IgD-negative memory B cell (primary cell): ENCODE measurements at regions not wholly inside any gene's neighbourhood (a gene's known extent, or its start where the extent isn't known, plus 50 kb on each side); places are given as distances from the start of the nearest gene placed in this dataset.
A peak's percentile ranks its signal among the peaks of the same experiment; 100 is the strongest.
"Not testable (repeated sequence)": the region's sequence is repeated elsewhere in the genome, so short reads cannot be mapped to it uniquely, and the experiment has no call there.

Source experiments
- H3K27ac Mint-ChIP-seq, 3 donors: one replicate each; pipeline ENCODE4 v1.8.0; 2020 to 2022; ENCODE audit warnings: mild to moderate bottlenecking in 3 of 3, mixed read lengths in 3 of 3, moderate library complexity in 1 of 3
- H3K27me3 Mint-ChIP-seq: one replicate; pipeline ENCODE4 v1.8.0; 2021; ENCODE audit warnings: mixed read lengths
- H3K36me3 Mint-ChIP-seq: one replicate; pipeline ENCODE4 v1.8.0; 2020; ENCODE audit warnings: mild to moderate bottlenecking, mixed read lengths
- H3K4me1 Mint-ChIP-seq, 3 donors: one replicate each; pipeline ENCODE4 v1.8.0; 2020 to 2022; ENCODE audit warnings: mixed read lengths in 3 of 3, mild to moderate bottlenecking in 1 of 3
- H3K4me3 Mint-ChIP-seq, 4 donors: one replicate each; pipeline ENCODE4 v1.8.0; 2020 to 2022; ENCODE audit warnings: mild to moderate bottlenecking in 4 of 4, mixed read lengths in 4 of 4, moderate library complexity in 3 of 4
- H3K9me3 Mint-ChIP-seq, 3 donors: one replicate each; pipeline ENCODE4 v1.8.0; 2020 to 2021; ENCODE audit warnings: mixed read lengths in 3 of 3, mild to moderate bottlenecking in 1 of 3

DNA sequence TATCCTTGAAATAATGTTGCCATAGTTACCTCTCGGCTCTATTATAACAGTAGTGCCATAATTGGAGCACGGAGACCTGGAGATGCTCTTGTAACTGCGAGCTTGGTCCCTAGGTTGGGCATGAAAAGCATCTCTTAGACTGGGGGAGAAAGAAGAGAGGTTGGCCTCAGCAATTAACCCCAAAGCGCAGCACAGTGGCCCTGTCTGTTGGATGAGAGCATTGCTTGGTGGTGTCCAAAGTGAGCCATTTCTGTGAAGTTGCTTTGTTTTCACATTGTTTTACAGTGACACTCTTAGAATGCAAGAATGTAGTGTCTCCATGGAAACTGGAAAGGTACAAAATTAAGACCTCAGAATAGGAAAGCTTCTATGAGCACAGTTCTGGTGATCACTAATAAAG lies 660.7 kb upstream of the EEF2KMT start:
- Mint-ChIP-seq H3K27ac (no peak overlapping the region), H3K27me3 (no peaks in the 10 kb centered on the region), H3K36me3 (no peaks in the 10 kb centered on the region), H3K4me3 (no peak overlapping the region), H3K9me3 (peaks cover 4 to 14% (median 5%) of the 10 kb centered on the region in 3 donors), H3K4me1 (no peaks in the 10 kb centered on the region)

DNA sequence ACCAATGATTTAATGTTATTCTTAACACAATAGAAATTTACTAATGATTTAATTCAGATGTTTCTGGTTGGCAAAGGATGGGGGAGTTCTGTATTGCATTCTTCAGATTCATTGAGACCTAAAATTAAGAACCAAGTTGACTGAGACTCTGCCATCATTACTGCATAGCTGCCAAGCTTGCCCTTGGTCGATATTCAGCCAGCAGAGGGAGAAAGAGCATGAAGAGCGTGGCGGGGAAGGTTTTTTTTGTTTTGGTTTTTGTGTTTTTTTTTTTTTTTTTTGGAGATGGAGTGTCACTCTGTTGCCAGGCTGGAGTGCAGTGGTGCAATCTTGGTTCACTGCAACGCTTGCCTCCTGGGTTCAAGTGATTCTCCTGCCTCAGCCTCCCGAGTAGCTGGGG lies 659.4 kb upstream of the EEF2KMT start:
- Mint-ChIP-seq H3K36me3 (no peaks in the 10 kb centered on the region), H3K9me3 (peaks cover 4 to 12% (median 5%) of the 10 kb centered on the region in 3 donors), H3K27ac (no peak overlapping the region), H3K4me3 (no peak overlapping the region), H3K4me1 (no peaks in the 10 kb centered on the region), H3K27me3 (no peaks in the 10 kb centered on the region)

DNA sequence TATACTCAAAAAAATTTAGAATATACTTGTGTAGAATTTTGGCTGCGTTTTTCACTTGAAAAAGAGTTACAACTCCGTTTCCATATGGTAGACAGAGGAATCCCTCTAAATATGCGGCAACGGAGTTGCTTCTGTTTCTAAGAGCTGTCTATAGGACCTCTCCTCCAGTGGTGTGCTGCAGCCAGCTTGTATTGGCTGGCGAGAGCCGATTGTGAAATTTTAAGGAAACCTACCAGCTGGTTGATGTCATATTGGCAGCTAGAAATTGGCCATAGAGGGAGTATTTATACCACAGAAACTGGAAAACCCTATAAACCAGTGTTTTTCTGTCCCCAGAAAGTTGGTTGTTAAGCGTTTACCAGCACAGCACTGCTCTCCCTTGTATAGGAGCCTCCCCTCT lies 655.8 kb upstream of the EEF2KMT start:
- Mint-ChIP-seq H3K9me3 (peaks cover 0 to 7% (median 4%) of the 10 kb centered on the region in 3 donors), H3K4me1 (no peaks in the 10 kb centered on the region), H3K27ac (no peak overlapping the region), H3K36me3 (no peaks in the 10 kb centered on the region), H3K4me3 (no peak overlapping the region), H3K27me3 (peaks cover 2% of the 10 kb centered on the region)

DNA sequence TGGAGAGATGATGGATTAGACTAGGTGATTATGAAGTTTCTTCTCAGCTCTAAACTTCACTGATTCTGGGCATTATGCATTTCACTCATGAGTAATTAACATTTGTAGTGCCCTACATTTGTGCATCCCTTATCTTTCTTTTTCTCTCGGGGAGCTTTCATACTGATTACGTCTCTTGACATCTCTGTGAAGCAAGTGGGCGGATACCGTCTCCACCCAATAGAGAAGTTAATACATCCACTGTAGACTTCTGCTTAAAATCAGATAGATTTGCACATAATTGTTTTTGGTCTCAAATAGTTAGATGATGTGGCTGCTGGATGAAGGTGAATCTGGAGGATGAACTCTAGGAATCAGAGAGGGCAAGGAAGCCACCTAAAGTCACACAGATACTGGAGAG lies 653.6 kb upstream of the EEF2KMT start:
- Mint-ChIP-seq H3K4me3 (no peak overlapping the region), H3K36me3 (no peaks in the 10 kb centered on the region), H3K27ac (no peak overlapping the region)

DNA sequence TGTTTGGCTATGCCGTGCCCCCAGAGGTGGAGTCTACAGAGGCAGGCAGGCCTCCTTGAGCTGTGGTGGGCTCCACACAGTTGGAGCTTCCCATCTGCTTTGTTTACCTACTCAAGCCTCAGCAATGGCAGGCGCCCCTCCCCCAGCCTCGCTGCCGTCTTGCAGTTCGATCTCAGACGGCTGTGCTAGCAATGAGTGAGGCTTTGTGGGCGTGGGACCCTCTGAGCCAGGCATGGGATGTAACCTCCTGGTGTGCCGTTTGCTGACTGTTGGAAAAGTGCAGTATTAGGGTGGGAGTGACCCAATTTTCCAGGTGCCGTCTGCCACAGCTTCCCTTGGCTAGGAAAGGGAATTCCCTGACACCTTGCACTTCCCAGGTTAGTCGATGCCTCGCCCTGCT lies 652.8 kb upstream of the EEF2KMT start:
- H3K4me3 Mint-ChIP-seq, H3K27me3 Mint-ChIP-seq, H3K27ac Mint-ChIP-seq, H3K36me3 Mint-ChIP-seq, H3K4me1 Mint-ChIP-seq: not testable (repeated sequence)
- H3K9me3 Mint-ChIP-seq: peaks cover 0 to 10% (median 0%) of the 10 kb centered on the region in 3 donors

More for the DNA sequence above, 653.6 kb upstream of the EEF2KMT start:
- Mint-ChIP-seq H3K27me3 (peaks cover 2% of the 10 kb centered on the region), H3K4me1 (no peaks in the 10 kb centered on the region), H3K9me3 (peaks cover 0 to 11% (median 0%) of the 10 kb centered on the region in 3 donors)

DNA sequence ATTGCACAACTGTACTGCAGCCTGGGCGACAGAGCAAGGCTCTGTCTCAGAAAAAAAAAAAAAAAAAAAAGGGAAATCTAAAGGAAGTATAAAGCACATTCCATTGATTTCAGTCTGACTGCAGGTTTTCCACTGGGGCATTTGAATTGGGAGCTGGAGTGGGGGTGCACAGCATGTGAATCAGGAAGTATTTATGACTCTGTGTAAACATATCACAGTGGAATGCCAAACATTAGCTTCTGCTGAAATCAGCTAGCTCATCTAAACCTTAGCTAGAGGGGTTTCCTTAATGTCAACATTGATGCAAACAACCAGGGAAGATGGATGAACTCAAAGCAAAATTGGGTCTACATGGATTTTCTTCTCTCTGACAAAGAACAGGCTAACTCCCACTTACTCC lies 641.0 kb upstream of the EEF2KMT start:
- H3K36me3 Mint-ChIP-seq: no peaks in the 10 kb centered on the region
- H3K27ac Mint-ChIP-seq: no peak overlapping the region
- no peaks in the 10 kb centered on the region for H3K27me3 Mint-ChIP-seq
- no peak overlapping the region for H3K4me3 Mint-ChIP-seq
- H3K4me1 Mint-ChIP-seq: no peaks in the 10 kb centered on the region
- peaks cover 7 to 17% (median 7%) of the 10 kb centered on the region in 3 donors for H3K9me3 Mint-ChIP-seq

DNA sequence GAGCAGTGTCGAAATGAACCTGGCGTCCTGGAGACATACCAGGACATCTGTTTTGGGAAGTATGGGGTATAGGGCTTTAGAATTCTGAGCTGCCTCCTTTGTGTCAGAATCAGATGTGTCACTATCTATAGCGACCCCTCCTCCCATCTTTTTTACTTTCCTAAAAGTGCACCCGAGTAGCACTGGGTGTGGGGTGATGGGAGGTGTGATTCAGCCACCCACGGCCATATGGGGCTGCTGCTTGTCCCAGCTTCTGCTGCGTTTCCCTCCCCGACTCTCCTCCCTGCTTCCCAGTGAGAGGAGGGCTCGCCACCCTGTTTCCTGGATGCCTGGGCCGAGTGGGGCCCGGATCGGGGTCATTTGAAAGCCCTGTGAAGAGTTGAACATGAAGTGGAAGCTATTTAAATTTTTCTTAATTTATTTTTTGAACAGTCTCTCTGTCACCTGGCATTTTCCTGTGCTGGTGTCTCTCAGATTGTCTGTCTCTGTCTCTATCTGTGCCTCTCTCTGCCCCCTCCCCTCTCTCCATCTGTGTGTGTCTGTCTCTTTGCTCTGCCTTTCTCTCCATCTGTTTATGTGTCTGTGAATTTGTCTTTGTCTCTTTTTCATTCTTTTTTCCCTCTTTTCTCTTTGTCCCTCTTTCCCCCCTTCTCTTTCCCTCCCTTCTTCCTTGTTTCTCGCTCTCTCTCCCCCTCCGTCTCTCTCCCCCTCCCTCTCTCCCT lies 638.8 kb upstream of the EEF2KMT start:
- no peaks in the 10 kb centered on the region for H3K27me3 Mint-ChIP-seq
- H3K9me3 Mint-ChIP-seq: peaks cover 3 to 11% (median 7%) of the 10 kb centered on the region in 3 donors
- no peak overlapping the region for H3K4me3 Mint-ChIP-seq
- H3K4me1 Mint-ChIP-seq: no peaks in the 10 kb centered on the region
- no peak overlapping the region for H3K27ac Mint-ChIP-seq
- H3K36me3 Mint-ChIP-seq: no peaks in the 10 kb centered on the region

DNA sequence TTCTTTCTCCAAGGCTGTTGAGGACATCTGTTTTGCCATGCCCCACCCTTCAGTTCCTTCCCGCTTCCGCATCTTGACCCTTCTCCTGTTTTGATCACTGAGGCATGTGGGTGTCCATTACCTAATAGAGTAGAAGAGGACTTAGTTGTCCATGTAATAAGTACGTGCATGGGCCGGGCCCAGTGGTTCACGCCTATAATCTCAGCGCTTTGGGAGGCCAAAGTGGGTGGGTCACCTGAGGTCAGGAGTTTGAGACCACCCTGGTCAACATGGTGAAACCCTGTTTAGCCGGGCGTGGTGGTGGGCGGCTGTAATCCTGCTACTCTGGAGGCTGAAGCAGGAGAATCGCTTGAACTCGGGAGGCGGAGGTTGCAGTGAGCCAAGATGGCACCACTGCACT lies 637.8 kb upstream of the EEF2KMT start:
- Mint-ChIP-seq H3K9me3 (peaks cover 2 to 7% (median 5%) of the 10 kb centered on the region in 3 donors), H3K4me3 (no peak overlapping the region), H3K27ac (no peak overlapping the region), H3K4me1 (no peaks in the 10 kb centered on the region), H3K36me3 (no peaks in the 10 kb centered on the region), H3K27me3 (no peaks in the 10 kb centered on the region)

DNA sequence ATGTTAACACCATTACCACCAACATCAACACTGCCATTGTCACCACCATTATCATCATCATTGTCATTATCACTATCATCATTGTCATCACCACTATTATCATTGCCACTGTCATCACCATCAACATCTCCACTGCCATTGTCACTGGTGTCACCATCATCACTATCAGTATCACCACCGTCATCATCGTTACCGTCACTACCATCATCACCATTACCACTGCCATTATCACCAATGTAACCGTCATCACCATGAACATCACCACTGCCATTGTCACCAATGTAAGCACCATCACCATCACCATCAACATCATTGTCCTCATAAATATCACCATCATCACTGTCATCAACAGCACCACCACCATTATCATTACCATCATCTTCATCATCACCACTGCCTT lies 633.2 kb upstream of the EEF2KMT start:
- Mint-ChIP-seq H3K4me1 (no peaks in the 10 kb centered on the region), H3K36me3 (no peaks in the 10 kb centered on the region), H3K4me3 (no peak overlapping the region), H3K27me3 (no peaks in the 10 kb centered on the region), H3K9me3 (peaks cover 0 to 4% (median 2%) of the 10 kb centered on the region in 3 donors), H3K27ac (no peak overlapping the region)

DNA sequence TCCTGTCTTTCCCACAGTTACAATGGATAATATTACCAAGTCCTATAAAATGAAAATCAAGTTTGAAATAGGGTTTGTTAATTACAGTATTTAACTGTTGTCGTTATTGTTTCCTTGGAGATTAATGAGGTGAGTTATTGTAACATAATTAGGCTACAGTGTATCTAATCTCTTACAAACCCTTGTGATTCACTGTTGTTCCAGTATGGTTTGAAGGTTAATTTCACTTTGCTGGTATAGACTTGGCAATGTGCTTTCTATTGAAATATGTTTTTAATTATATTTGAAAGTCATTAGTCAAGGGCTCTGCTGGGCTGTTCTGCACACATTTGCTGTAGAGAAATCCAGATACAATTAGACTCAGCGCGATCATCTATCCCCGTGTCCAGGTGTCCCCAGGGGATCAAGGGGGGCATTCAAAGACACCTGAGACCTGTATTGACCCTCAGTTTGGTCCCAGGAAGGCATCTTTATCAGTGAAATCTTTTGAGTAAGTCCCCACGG lies 624.6 kb upstream of the EEF2KMT start:
- Mint-ChIP-seq H3K4me3 (no peak overlapping the region), H3K9me3 (peaks cover 3 to 9% (median 3%) of the 10 kb centered on the region in 3 donors), H3K36me3 (no peaks in the 10 kb centered on the region), H3K4me1 (no peaks in the 10 kb centered on the region), H3K27ac (peak overlapping the region in 1 of 3 donors; percentile 74), H3K27me3 (no peaks in the 10 kb centered on the region)

DNA sequence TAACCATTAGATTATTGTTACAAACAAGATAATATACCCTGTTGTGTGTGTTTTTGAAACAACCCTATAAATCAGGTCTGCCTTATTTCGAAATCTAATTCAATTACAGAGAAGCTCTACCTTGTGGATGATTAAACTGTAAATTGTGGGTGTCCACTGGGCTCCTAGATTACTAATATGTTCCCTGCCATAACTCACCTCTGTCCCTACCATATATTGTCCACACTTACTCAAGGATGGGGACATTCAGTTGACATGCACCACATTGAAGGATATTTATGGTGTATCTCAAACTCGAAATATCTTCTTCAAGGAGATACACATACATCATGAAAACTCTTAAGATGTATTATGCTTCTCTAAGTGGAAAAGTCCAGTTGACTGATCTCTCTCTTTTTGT lies 617.6 kb upstream of the EEF2KMT start:
- Mint-ChIP-seq H3K36me3 (no peaks in the 10 kb centered on the region), H3K27me3 (no peaks in the 10 kb centered on the region), H3K4me3 (no peak overlapping the region), H3K27ac (no peak overlapping the region), H3K4me1 (no peaks in the 10 kb centered on the region), H3K9me3 (peaks cover 1 to 14% (median 9%) of the 10 kb centered on the region in 3 donors)

DNA sequence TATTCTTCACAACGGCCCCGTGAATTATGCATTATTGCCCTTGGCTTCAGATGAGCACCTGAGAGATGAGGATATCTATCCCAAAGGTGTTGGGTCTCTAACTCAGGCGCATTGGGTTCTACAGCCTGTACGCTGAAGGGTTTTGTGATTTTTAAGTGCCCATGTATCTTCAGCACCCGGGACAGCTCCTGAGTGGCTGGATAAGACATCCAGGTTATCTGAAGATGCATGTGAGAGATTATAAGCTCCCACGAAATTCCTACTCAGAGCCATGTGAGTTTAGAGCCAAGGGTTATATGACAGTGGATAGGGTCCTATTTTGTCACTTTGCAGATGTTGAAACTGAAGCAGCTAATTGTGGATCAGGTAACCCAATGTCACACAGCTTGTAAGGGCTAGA lies 612.3 kb upstream of the EEF2KMT start:
- H3K9me3 Mint-ChIP-seq: peaks cover 1 to 23% (median 8%) of the 10 kb centered on the region in 3 donors
- H3K36me3 Mint-ChIP-seq: no peaks in the 10 kb centered on the region
- H3K27ac Mint-ChIP-seq: no peak overlapping the region
- no peak overlapping the region for H3K4me3 Mint-ChIP-seq
- H3K27me3 Mint-ChIP-seq: no peaks in the 10 kb centered on the region
- no peaks in the 10 kb centered on the region for H3K4me1 Mint-ChIP-seq

DNA sequence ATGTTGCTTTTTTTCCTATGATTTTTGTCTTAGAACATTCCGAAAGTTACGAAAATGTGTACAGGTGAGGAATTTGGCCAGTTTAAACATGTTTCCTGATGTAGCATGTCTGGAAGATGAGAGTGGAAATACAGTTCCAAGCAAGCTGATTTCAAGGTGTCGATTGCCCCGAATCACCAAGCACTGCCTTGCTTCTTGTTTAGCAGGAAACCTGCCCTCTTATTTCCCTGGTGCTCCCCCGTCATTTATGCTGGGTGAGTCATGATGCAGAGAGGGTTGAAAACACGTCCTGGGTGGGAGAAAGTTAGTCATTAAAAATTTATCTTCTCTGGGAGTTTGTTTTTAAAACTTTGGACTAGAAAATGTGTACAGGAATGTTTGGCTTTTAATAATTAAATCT lies 608.6 kb upstream of the EEF2KMT start:
- Mint-ChIP-seq H3K9me3 (peaks cover 9 to 35% (median 9%) of the 10 kb centered on the region in 3 donors), H3K4me1 (no peaks in the 10 kb centered on the region), H3K36me3 (no peaks in the 10 kb centered on the region), H3K4me3 (no peak overlapping the region), H3K27ac (no peak overlapping the region), H3K27me3 (no peaks in the 10 kb centered on the region)

DNA sequence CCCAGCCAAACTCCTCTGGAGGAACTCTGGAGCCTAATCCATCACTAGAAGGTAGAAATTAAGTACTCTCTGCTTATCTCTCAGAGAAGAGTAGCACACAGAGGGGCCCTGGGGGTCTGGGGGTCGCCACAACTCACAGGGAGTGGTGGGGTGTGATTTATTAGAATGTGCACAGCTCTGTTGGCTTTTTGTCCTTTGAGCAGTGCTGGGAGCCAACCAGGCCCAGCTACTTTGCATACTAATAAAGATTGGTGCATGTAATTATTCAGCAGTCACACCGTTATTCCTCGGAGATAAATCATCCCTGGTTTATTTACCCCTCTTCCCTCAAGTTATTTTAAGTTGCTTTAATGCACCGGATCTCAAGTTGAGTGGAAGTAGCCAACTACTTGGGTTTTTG lies 606.7 kb upstream of the EEF2KMT start:
- Mint-ChIP-seq H3K9me3 (peaks cover 12 to 37% (median 16%) of the 10 kb centered on the region in 3 donors), H3K27ac (no peak overlapping the region), H3K36me3 (no peaks in the 10 kb centered on the region)

DNA sequence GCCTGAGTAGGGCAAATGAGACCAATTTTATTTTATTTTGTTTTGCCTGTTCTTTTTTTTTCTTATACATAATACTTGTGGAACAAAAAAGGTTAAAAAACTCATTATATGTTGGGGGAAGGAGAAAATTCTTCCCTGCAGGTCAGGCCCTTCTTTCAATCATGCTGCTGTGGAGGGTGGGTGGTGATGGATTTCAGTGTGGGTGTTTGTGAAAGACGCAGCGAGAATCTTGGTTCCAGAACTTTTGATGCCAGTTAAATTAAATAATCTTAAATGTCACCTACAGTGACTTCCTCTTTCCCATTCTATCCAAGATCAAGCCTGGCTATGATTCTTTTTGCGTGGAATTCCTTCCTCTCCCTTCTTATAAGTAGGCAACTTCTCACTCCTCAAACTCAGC lies 595.8 kb upstream of the EEF2KMT start:
- peaks cover 2 to 10% (median 4%) of the 10 kb centered on the region in 3 donors for H3K9me3 Mint-ChIP-seq
- no peaks in the 10 kb centered on the region for H3K36me3 Mint-ChIP-seq
- no peak overlapping the region for H3K4me3 Mint-ChIP-seq
- H3K27ac Mint-ChIP-seq: no peak overlapping the region
- no peaks in the 10 kb centered on the region for H3K4me1 Mint-ChIP-seq
- H3K27me3 Mint-ChIP-seq: peaks cover 2% of the 10 kb centered on the region

More for the DNA sequence above, 606.7 kb upstream of the EEF2KMT start:
- Mint-ChIP-seq H3K4me3 (no peak overlapping the region), H3K4me1 (no peaks in the 10 kb centered on the region), H3K27me3 (no peaks in the 10 kb centered on the region)

DNA sequence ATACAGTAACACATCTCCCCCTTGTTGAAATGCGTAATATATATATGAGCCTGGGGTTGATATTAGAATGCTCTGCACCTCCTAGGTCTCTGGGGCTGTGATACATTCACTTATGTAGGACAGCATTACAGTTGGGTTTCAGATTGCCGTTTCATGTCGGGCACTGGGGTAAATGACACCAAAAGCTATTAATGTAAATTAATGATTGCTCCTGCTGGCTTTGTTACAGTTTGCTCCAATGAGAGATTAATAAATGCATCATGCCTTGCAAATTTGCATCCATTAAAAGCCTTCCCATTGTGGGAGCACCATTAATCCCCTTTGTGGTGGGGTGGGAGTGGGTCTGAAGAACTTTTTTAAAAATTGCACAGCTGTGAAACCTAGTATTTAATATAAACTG lies 584.4 kb upstream of the EEF2KMT start:
- Mint-ChIP-seq H3K4me3 (no peak overlapping the region), H3K27me3 (no peaks in the 10 kb centered on the region), H3K4me1 (no peaks in the 10 kb centered on the region), H3K27ac (peak overlapping the region in 1 of 3 donors; percentile 59), H3K9me3 (peaks cover 3 to 19% (median 5%) of the 10 kb centered on the region in 3 donors), H3K36me3 (no peaks in the 10 kb centered on the region)
